Central memory CD4-positive, alpha-beta T cell (primary cell): ENCODE measurements at regions not wholly inside any gene's neighbourhood (a gene's known extent, or its start where the extent isn't known, plus 50 kb on each side); places are given as distances from the start of the nearest gene placed in this dataset.

Experiments
- DNase-seq: peaks from one replicate; pipeline ENCODE4 v3.0.0; 2022

GRCh38 chr4:1493540-1494287 lies 87.5 kb upstream of the NKX1-1 start:
- no peak for DNase-seq

GRCh38 chr4:1492651-1493539 lies 86.7 kb upstream of the NKX1-1 start:
- no peak for DNase-seq

- DNase-seq: no peak
Observed at GRCh38 chr4:1492142-1492457, 85.9 kb upstream of the NKX1-1 start.

GRCh38 chr4:1491328-1492141 lies 85.3 kb upstream of the NKX1-1 start:
- no peak for DNase-seq

GRCh38 chr4:1490654-1491327 lies 84.5 kb upstream of the NKX1-1 start:
- DNase-seq: no peak

GRCh38 chr4:1490011-1490653 lies 83.9 kb upstream of the NKX1-1 start:
- no peak for DNase-seq

GRCh38 chr4:1489639-1489995 lies 83.4 kb upstream of the NKX1-1 start:
- no peak for DNase-seq

- no peak for DNase-seq
Observed at GRCh38 chr4:1488831-1489638, 82.8 kb upstream of the NKX1-1 start.

- DNase-seq: no peak
Observed at GRCh38 chr4:1488357-1488756, 82.1 kb upstream of the NKX1-1 start.

GRCh38 chr4:1487761-1488160 lies 81.5 kb upstream of the NKX1-1 start:
- no peak for DNase-seq

- DNase-seq: no peak
Observed at GRCh38 chr4:1487106-1487505, 80.9 kb upstream of the NKX1-1 start.

GRCh38 chr4:1485280-1485679 lies 79.0 kb upstream of the NKX1-1 start:
- DNase-seq: no peak

GRCh38 chr4:1480720-1481119 lies 74.5 kb upstream of the NKX1-1 start:
- no peak for DNase-seq

- no peak for DNase-seq
Observed at GRCh38 chr4:1479454-1479853, 73.2 kb upstream of the NKX1-1 start.

GRCh38 chr4:1478766-1479355 lies 72.6 kb upstream of the NKX1-1 start:
- no peak for DNase-seq

- DNase-seq: no peak
Observed at GRCh38 chr4:1477045-1477840, 71.0 kb upstream of the NKX1-1 start.

GRCh38 chr4:1476140-1476513 lies 69.9 kb upstream of the NKX1-1 start:
- no peak for DNase-seq

GRCh38 chr4:1475277-1476139 lies 69.3 kb upstream of the NKX1-1 start:
- DNase-seq: no peak
